Ascending aorta (tissue), 2 donors: ENCODE measurements at regions not wholly inside any gene's neighbourhood (a gene's known extent, or its start where the extent isn't known, plus 50 kb on each side); places are given as distances from the start of the nearest gene placed in this dataset.

ENCODE experiments used
- DNase-seq, 2 donors: peaks; one replicate each; pipeline ENCODE4 v3.0.0-alpha.2; 2019; ENCODE audit warnings: low spot score in 2 of 2
- H3K27ac ChIP-seq, 2 donors: fragments of 200-600 bp; sonication (generic); one replicate each; pipeline ENCODE4 v1.5.1; 2016 to 2017; ENCODE audit warnings: mild to moderate bottlenecking in 1 of 2
- H3K27me3 ChIP-seq: fragments of 200-600 bp; sonication (generic); one replicate; pipeline ENCODE4 v1.5.1; 2017
- H3K36me3 ChIP-seq, 2 donors: fragments of 200-600 bp; sonication (generic); one replicate each; pipeline ENCODE4 v1.5.1; 2016
- H3K4me1 ChIP-seq, 2 donors: fragments of 200-600 bp; sonication (generic); one replicate each; pipeline ENCODE4 v1.5.1; 2016 to 2017; ENCODE audit warnings: mild to moderate bottlenecking in 1 of 2
- H3K4me3 ChIP-seq, 2 donors: fragments of 200-600 bp; sonication (generic); one replicate each; pipeline ENCODE4 v1.5.1; 2016 to 2017; ENCODE audit warnings: mild to moderate bottlenecking in 1 of 2
- H3K9me3 ChIP-seq, 2 donors: fragments of 200-600 bp; sonication (generic); one replicate each; pipeline ENCODE4 v1.5.1; 2016
- CTCF ChIP-seq, 3 experiments: fragments of 200-600 bp in 2 of 3; fragments of 450-650 bp in 1 of 3; sonication (generic) in 2 of 3; IDR thresholded peaks; one replicate each; pipeline ENCODE4 v1.5.1; 2016 to 2019; ENCODE audit warnings: antibody characterized with exemption in 3 of 3, mild to moderate bottlenecking in 1 of 3, moderate library complexity in 1 of 3
- intact Hi-C: fragments of 100-400 bp; cut with DNase I; formaldehyde crosslinking; loops from one replicate; pipeline ENCODE4 v1.15.1; 2023

GRCh38 chr4:13910556-13910955 is 283.0 kb upstream of the BOD1L1 start:
- H3K27me3 ChIP-seq = no peaks in the 10 kb centered on the region
- no peak for DNase-seq
- H3K4me3 ChIP-seq = no peak overlapping the region
- no peaks in the 10 kb centered on the region for H3K4me1 ChIP-seq
- intact Hi-C loops = no loop called here
- no peak for TF ChIP-seq CTCF (IDR thresholded peaks at IDR 0.05)
- H3K9me3 ChIP-seq = no peaks in the 10 kb centered on the region
- no peaks in the 10 kb centered on the region for H3K36me3 ChIP-seq
- no peak overlapping the region for H3K27ac ChIP-seq

GRCh38 chr4:13911256-13911655 is 283.7 kb upstream of the BOD1L1 start:
- no peak for TF ChIP-seq CTCF (IDR thresholded peaks at IDR 0.05)
- H3K4me3 ChIP-seq = no peak overlapping the region
- DNase-seq = no peak
- no peaks in the 10 kb centered on the region for H3K27me3 ChIP-seq
- no peak overlapping the region for H3K27ac ChIP-seq
- H3K9me3 ChIP-seq = no peaks in the 10 kb centered on the region
- no peaks in the 10 kb centered on the region for H3K4me1 ChIP-seq
- intact Hi-C loops = no loop called here
- H3K36me3 ChIP-seq = no peaks in the 10 kb centered on the region

DNA sequence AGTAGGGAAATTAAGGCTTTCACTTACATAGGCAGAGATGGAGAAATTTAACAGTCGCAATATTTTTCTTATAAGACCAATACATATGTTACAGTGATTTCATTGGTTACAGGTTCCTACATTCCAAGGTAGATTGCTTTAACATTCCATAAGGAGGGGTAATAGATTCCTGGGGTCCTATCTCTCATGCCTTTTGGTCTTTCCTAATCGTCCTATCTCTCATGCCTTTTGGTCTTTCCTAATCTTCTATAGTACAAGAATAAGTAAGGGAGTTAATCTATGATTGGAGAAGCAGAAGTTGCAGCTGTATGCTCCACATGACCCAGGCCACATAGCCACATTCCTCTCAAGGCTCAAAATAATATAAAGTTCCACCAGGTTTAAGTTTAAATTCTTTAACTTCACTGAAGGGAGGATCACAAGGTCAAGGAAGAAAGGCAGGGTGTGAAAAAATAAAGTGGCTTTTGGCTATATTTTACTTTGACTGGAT is 285.0 kb upstream of the BOD1L1 start:
- DNase-seq = no peak
- Histone ChIP-seq H3K4me3 (no peak overlapping the region), H3K27ac (no peak overlapping the region), H3K9me3 (no peaks in the 10 kb centered on the region), H3K36me3 (no peaks in the 10 kb centered on the region), H3K4me1 (no peaks in the 10 kb centered on the region), H3K27me3 (no peaks in the 10 kb centered on the region)
- intact Hi-C loops = no loop called here
- no peak for TF ChIP-seq CTCF (IDR thresholded peaks at IDR 0.05)

- Histone ChIP-seq H3K27me3 (no peaks in the 10 kb centered on the region), H3K27ac (no peak overlapping the region), H3K4me1 (no peaks in the 10 kb centered on the region), H3K36me3 (no peaks in the 10 kb centered on the region), H3K4me3 (no peak overlapping the region), H3K9me3 (no peaks in the 10 kb centered on the region)
- DNase-seq = no peak
- intact Hi-C loops = no loop called here
- TF ChIP-seq CTCF (IDR thresholded peaks at IDR 0.05) = no peak
Measured at GRCh38 chr4:13912966-13913365, 285.4 kb upstream of the BOD1L1 start.

- intact Hi-C loops = no loop called here
- no peaks in the 10 kb centered on the region for H3K4me1 ChIP-seq
- no peaks in the 10 kb centered on the region for H3K9me3 ChIP-seq
- H3K4me3 ChIP-seq = no peak overlapping the region
- TF ChIP-seq CTCF (IDR thresholded peaks at IDR 0.05) = no peak
- no peaks in the 10 kb centered on the region for H3K27me3 ChIP-seq
- DNase-seq = no peak
- H3K27ac ChIP-seq = no peak overlapping the region
- H3K36me3 ChIP-seq = no peaks in the 10 kb centered on the region
Measured at GRCh38 chr4:13917015-13917414, 289.5 kb upstream of the BOD1L1 start.

- no peak overlapping the region for H3K4me3 ChIP-seq
- no peaks in the 10 kb centered on the region for H3K36me3 ChIP-seq
- intact Hi-C loops = no loop called here
- H3K27ac ChIP-seq = no peak overlapping the region
- H3K27me3 ChIP-seq = no peaks in the 10 kb centered on the region
- DNase-seq = no peak
- no peak for TF ChIP-seq CTCF (IDR thresholded peaks at IDR 0.05)
- no peaks in the 10 kb centered on the region for H3K9me3 ChIP-seq
- H3K4me1 ChIP-seq = no peaks in the 10 kb centered on the region
Measured at GRCh38 chr4:13918110-13918509, 290.6 kb upstream of the BOD1L1 start.
